Gastrocnemius medialis (tissue), 4 donors: ENCODE measurements at regions not wholly inside any gene's neighbourhood (a gene's known extent, or its start where the extent isn't known, plus 50 kb on each side); places are given as distances from the start of the nearest gene placed in this dataset.

Experiments used
- ATAC-seq, 2 donors: fragments of 150-250 bp; one replicate each; pipeline ENCODE4 v1.9.1; 2016
- DNase-seq, 2 donors: peaks; one replicate each; pipeline ENCODE4 v3.0.0-alpha.2; 2019
- H3K27ac ChIP-seq, 4 donors: fragments of 200-600 bp; sonication (generic); 1 replicate in 1 of 4; 2 replicates in 3 of 4; pipeline ENCODE4 v1.5.1; 2016 to 2018; ENCODE audit warnings: mild to moderate bottlenecking in 2 of 4, moderate library complexity in 1 of 4
- H3K27me3 ChIP-seq, 3 donors: fragments of 200-600 bp; sonication (generic) in 2 of 3; 1 replicate in 1 of 3; 2 replicates in 2 of 3; pipeline versions ENCODE4 v1.5.1 to v1.6.0; 2016 to 2019; ENCODE audit warnings: mild to moderate bottlenecking in 1 of 3, moderate library complexity in 1 of 3
- H3K36me3 ChIP-seq, 2 donors: fragments of 200-600 bp; sonication (generic) in 1 of 2; one replicate each; pipeline ENCODE4 v1.5.1; 2017 to 2018
- H3K4me1 ChIP-seq, 2 donors: fragments of 200-600 bp; sonication (generic) in 1 of 2; one replicate each; pipeline ENCODE4 v1.5.1; 2016 to 2017; ENCODE audit warnings: mild to moderate bottlenecking in 2 of 2
- H3K4me3 ChIP-seq, 4 donors: fragments of 200-600 bp; sonication (generic) in 3 of 4; 1 replicate in 1 of 4; 2 replicates in 3 of 4; pipeline ENCODE4 v1.5.1; 2016 to 2019; ENCODE audit warnings: mild to moderate bottlenecking in 2 of 4
- H3K9me3 ChIP-seq, 3 donors: fragments of 200-600 bp; sonication (generic) in 2 of 3; 1 replicate in 1 of 3; 2 replicates in 2 of 3; pipeline ENCODE4 v1.5.1; 2016 to 2019
- CTCF ChIP-seq, 5 experiments: fragments of 450-650 bp in 3 of 5; fragments of 200-600 bp in 2 of 5; sonication (generic) in 2 of 5; IDR thresholded peaks in 4 of 5; conservative IDR thresholded peaks in 1 of 5; 1 replicate in 4 of 5; 2 replicates in 1 of 5; pipeline ENCODE4 v1.5.1; 2016 to 2019; ENCODE audit warnings: antibody characterized with exemption in 5 of 5, mild to moderate bottlenecking in 3 of 5, moderate library complexity in 3 of 5
- POLR2A ChIP-seq, 2 donors: fragments of 450-650 bp; IDR thresholded peaks; one replicate each; pipeline ENCODE4 v1.6.1; 2017; ENCODE audit warnings: antibody characterized with exemption in 2 of 2, mild to moderate bottlenecking in 2 of 2, moderate library complexity in 2 of 2
- in situ Hi-C, 4 donors: fragments of 200-750 bp; cut with MboI; loops; one replicate each; pipeline versions ENCODE4 v1.15.0 to v1.8.0; 2017; ENCODE audit warnings: low sequenced_read_pairs in 4 of 4
- intact Hi-C: fragments of 100-400 bp; cut with DNase I; formaldehyde crosslinking; loops from one replicate; pipeline ENCODE4 v1.15.1; 2023; ENCODE audit warnings: low total_unique reads

DNA sequence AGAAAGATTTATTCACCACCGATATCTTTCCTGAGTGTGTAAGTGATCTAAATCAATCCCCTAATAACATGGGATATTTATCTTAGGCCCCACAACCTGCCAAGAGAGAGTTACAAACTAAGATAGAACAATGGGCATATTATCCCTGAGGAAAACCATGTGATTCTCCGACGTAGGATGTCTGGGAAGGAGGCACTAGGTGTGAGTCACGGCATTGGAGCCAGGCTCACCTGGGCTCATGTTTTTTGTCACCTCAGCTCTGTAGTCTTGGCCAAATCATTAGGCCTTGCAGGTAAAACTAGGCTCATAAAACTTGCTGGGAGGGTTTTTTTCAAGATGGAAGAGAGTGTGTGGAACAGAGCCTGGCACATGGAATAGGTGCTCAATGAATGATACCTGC, 129.7 kb upstream of the PLEKHG7 start:
- in situ Hi-C loops = loop anchor here (5.0 to 25.0 kb wide), 5 partner anchors 426 to 986 kb away; partner anchors contain the start of gene BTG1 (in 3 of the 4)
- TF ChIP-seq CTCF (IDR thresholded peaks at IDR 0.05 in 4 of 5, conservative IDR thresholded peaks at IDR 0.05 in 1 of 5) (no peak), POLR2A (IDR thresholded peaks at IDR 0.05) (no peak)
- no peaks in the 10 kb centered on the region for H3K27me3 ChIP-seq
- H3K4me3 ChIP-seq = no peak overlapping the region
- intact Hi-C loops = loop anchor here (5.0 to 10.0 kb wide), 3 partner anchors 66 to 998 kb away; partner anchors contain the start of gene BTG1
- H3K27ac ChIP-seq = no peak overlapping the region
- H3K36me3 ChIP-seq = no peaks in the 10 kb centered on the region
- ATAC-seq (no peak), DNase-seq (no peak)
- peaks cover 9 to 17% of the 10 kb centered on the region in 2 donors for H3K4me1 ChIP-seq
- no peaks in the 10 kb centered on the region for H3K9me3 ChIP-seq

- ATAC-seq (peak; percentile 61 to 62), DNase-seq (peak; percentile 13 to 61)
- Histone ChIP-seq H3K4me3 (no peak overlapping the region), H3K27ac (peak overlapping the region in 3 of 4 donors; percentile 4 to 37 (median 8)), H3K4me1 (peaks cover 9 to 17% of the 10 kb centered on the region in 2 donors), H3K36me3 (no peaks in the 10 kb centered on the region), H3K9me3 (no peaks in the 10 kb centered on the region), H3K27me3 (no peaks in the 10 kb centered on the region)
- intact Hi-C loops (loop anchor here (5.0 to 10.0 kb wide), 3 partner anchors 65 to 997 kb away; partner anchors contain the start of gene BTG1), in situ Hi-C loops (loop anchor here (5.0 to 25.0 kb wide), 5 partner anchors 425 to 985 kb away; partner anchors contain the start of gene BTG1 (in 3 of the 4))
- TF ChIP-seq POLR2A (IDR thresholded peaks at IDR 0.05) = no peak
- TF ChIP-seq CTCF (IDR thresholded peaks at IDR 0.05 in 4 of 5, conservative IDR thresholded peaks at IDR 0.05 in 1 of 5) = no peak
Measured at GRCh38 chr12:92571844-92572543, 130.8 kb upstream of the PLEKHG7 start.

GRCh38 chr12:92571169-92571568, 131.6 kb upstream of the PLEKHG7 start:
- Histone ChIP-seq H3K4me3 (no peak overlapping the region), H3K27me3 (no peaks in the 10 kb centered on the region), H3K9me3 (no peaks in the 10 kb centered on the region), H3K27ac (peak overlapping the region in 3 of 4 donors; percentile 3 to 13 (median 7)), H3K4me1 (peaks cover 9 to 17% of the 10 kb centered on the region in 2 donors), H3K36me3 (no peaks in the 10 kb centered on the region)
- intact Hi-C loops (loop anchor here (5.0 to 10.0 kb wide), 3 partner anchors 64 to 996 kb away; partner anchors contain the start of gene BTG1), in situ Hi-C loops (loop anchor here (5.0 to 25.0 kb wide), 5 partner anchors 424 to 984 kb away; partner anchors contain the start of gene BTG1 (in 3 of the 4))
- DNase-seq = no peak
- ATAC-seq = no peak
- TF ChIP-seq POLR2A (IDR thresholded peaks at IDR 0.05) = no peak
- TF ChIP-seq CTCF (IDR thresholded peaks at IDR 0.05 in 4 of 5, conservative IDR thresholded peaks at IDR 0.05 in 1 of 5) = no peak

DNA sequence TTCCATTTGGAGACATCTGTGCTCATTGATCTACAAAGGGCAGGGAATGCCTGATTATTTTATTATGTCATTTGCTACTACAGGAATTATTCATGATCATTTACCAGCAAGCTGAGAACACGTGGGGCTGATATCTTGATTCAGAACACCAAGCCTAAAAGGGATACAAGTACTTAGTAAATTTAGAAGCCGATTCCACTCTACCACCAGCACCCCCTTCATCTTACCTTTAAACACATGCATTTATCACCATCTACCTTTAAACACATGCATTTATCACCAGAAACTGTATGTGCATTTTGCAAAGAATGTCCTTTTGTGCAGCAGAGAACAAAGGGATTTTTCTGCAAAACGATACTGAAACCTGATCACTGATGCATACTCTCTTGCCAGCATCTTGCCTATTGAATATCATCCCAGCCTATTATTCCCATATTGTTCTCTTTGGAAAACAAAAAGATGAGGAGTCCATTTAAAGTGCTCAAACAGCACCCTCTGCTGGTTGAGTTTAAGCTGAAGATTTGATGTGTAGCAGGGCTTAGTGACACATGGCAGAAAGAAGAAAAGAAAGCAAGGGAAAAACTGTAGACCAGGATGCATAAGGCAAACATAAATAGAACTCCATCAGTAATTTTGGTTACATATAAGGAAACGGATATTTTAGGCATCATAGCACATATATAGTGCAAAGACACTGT, 132.6 kb upstream of the PLEKHG7 start:
- Histone ChIP-seq H3K9me3 (no peaks in the 10 kb centered on the region), H3K27me3 (no peaks in the 10 kb centered on the region), H3K27ac (peak overlapping the region in 3 of 4 donors; percentile 5 to 20 (median 10)), H3K4me1 (peaks cover 9 to 17% of the 10 kb centered on the region in 2 donors), H3K36me3 (no peaks in the 10 kb centered on the region), H3K4me3 (peak overlapping the region in 1 of 4 donors; percentile 6)
- TF ChIP-seq CTCF (IDR thresholded peaks at IDR 0.05 in 4 of 5, conservative IDR thresholded peaks at IDR 0.05 in 1 of 5) = peak; percentile 56 to 81 (median 77)
- TF ChIP-seq POLR2A (IDR thresholded peaks at IDR 0.05) = no peak
- ATAC-seq = peak; percentile 58 to 73
- DNase-seq = peak; percentile 28 to 34
- intact Hi-C loops = loop anchor here (1.0 to 10.0 kb wide), 5 partner anchors 63 to 1188 kb away; partner anchors contain the start of gene BTG1
- in situ Hi-C loops = loop anchor here (5.0 to 25.0 kb wide), 5 partner anchors 423 to 983 kb away; partner anchors contain the start of gene BTG1 (in 3 of the 4)
